Activated CD4-positive, alpha-beta memory T cell treated with anti-CD3 and anti-CD28 coated beads for 36 hours (primary cell): ENCODE measurements at regions not wholly inside any gene's neighbourhood (a gene's known extent, or its start where the extent isn't known, plus 50 kb on each side); places are given as distances from the start of the nearest gene placed in this dataset.

Experiments
- CTCF ChIA-PET: fragments of 350-600 bp; sonication (Branson Sonifier 250); formaldehyde crosslinking; loops from one replicate; lab custom pipeline; 2021; ENCODE audit warnings: antibody characterized with exemption, inconsistent platforms; lab: Charles Lee
- POLR2A ChIA-PET: fragments of 350-600 bp; sonication (Branson Sonifier 250); formaldehyde crosslinking; loops from one replicate; lab custom pipeline; 2021; ENCODE audit warnings: antibody characterized with exemption; lab: Charles Lee
- DNase-seq: peaks from one replicate; pipeline ENCODE4 v3.0.0-alpha.2; 2020
- H3K27ac Mint-ChIP-seq: one replicate; pipeline ENCODE4 v1.8.0; 2021; ENCODE audit warnings: mixed read lengths
- H3K27me3 Mint-ChIP-seq: one replicate; pipeline ENCODE4 v1.8.0; 2021; ENCODE audit warnings: mixed read lengths
- H3K36me3 Mint-ChIP-seq: one replicate; pipeline ENCODE4 v1.8.0; 2021; ENCODE audit warnings: mixed read lengths
- H3K4me1 Mint-ChIP-seq: one replicate; pipeline ENCODE4 v1.8.0; 2021; ENCODE audit warnings: low read depth, mixed read lengths
- H3K4me3 Mint-ChIP-seq: one replicate; pipeline ENCODE4 v1.8.0; 2021; ENCODE audit warnings: mild to moderate bottlenecking, mixed read lengths
- H3K9me3 Mint-ChIP-seq: one replicate; pipeline ENCODE4 v1.8.0; 2021; ENCODE audit warnings: mixed read lengths
- intact Hi-C: fragments of 100-400 bp; cut with micrococcal nuclease; formaldehyde crosslinking; loops from one replicate; pipeline ENCODE4 v1.15.1; 2023

DNA sequence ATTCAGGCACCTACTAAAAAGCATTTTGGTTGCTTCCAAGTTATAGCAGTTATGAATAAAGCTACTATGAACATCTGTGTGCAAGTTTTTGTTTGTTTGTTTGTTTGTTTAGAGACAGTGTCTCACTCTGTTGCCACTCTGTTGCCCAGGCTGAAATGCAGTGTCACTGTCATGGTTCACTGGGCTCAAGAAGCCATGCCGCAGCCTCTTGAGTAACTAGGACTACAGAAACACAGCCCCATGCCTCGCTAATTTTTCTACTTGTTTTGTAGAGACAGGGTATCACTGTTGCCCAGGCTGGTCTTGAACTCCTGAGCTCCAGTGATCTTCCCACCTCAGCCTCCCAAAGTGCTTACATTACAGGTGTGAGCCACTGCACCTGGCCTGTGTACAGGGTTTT, 795.9 kb downstream of the EPHA7 start:
- CTCF ChIA-PET, result no interaction called here
- Mint-ChIP-seq H3K4me1 (no peaks in the 10 kb centered on the region), H3K27me3 (no peaks in the 10 kb centered on the region), H3K27ac (no peak overlapping the region), H3K36me3 (no peaks in the 10 kb centered on the region), H3K9me3 (peaks cover 15% of the 10 kb centered on the region), H3K4me3 (no peak overlapping the region)
- intact Hi-C loops, result no loop called here
- POLR2A ChIA-PET, result no interaction called here
- no peak for DNase-seq

DNA sequence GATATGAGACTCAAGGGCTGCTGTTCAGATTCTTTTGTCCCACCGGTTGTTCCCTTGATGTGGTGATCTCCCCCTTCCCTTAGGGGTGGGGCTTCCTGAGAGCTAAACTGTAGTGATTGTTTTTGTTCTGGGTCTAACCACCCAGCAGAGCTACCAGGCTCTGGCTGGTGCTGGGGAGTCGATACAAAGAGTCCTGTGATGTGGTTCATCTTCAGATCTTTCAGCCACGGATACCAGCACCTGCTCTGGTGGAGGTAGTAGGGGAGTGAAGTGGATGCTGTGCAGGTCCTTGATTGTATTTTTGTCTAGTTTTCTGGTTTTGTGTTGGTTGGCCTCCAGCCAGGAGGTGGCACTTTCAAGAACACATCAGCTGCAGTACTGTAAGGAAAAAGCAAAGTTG, 801.6 kb downstream of the EPHA7 start:
- intact Hi-C loops, result no loop called here
- Mint-ChIP-seq H3K36me3 (no peaks in the 10 kb centered on the region), H3K9me3 (peaks cover 24% of the 10 kb centered on the region), H3K4me3 (no peak overlapping the region), H3K4me1 (no peaks in the 10 kb centered on the region), H3K27me3 (no peaks in the 10 kb centered on the region), H3K27ac (no peak overlapping the region)
- POLR2A ChIA-PET, result no interaction called here
- DNase-seq, result no peak
- CTCF ChIA-PET, result no interaction called here

DNA sequence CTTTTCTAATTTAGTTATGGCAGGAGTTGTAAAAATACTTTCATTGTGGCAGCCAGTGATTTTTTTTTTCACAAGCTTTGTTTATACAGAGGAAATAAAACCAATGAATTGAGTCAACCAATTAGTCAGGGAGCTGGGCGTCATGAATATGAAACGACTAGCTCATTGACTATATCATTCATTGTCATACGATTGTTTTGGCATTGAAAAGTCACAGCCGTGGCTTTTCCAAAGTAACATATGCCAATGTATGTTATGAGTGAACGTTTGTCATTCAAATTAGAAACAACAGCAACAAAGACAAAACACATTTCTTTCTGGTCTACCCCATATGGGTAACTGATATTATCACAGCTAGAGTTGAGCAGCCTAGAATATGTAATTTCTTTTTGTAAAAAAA, 810.6 kb downstream of the EPHA7 start:
- Mint-ChIP-seq H3K9me3 (peaks cover 53% of the 10 kb centered on the region), H3K27me3 (no peaks in the 10 kb centered on the region), H3K27ac (no peak overlapping the region), H3K4me1 (no peaks in the 10 kb centered on the region), H3K36me3 (no peaks in the 10 kb centered on the region), H3K4me3 (no peak overlapping the region)
- DNase-seq, result no peak
- ChIA-PET POLR2A (no interaction called here), CTCF (no interaction called here)
- intact Hi-C loops, result no loop called here

DNA sequence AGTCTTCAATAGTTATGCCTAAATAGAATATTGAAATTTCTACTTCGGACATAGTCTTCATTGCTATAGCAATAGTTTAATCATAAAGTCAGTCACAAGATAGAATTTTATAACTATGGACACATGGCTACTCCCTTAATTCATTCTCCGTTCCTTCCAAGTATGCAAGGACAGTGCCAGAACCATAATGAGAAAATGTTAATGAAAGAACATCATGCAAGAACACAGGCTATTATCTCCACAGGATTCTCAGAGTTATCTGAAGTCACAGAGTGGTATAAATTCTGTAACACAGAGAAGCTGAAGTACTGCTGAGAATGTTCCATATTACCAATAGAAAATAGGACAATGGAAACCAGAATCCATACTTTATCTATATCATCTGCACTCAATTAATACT, 826.2 kb downstream of the EPHA7 start:
- Mint-ChIP-seq H3K27me3 (no peaks in the 10 kb centered on the region), H3K36me3 (no peaks in the 10 kb centered on the region), H3K27ac (no peak overlapping the region), H3K9me3 (peaks cover 7% of the 10 kb centered on the region), H3K4me3 (no peak overlapping the region), H3K4me1 (no peaks in the 10 kb centered on the region)
- DNase-seq, result no peak
- intact Hi-C loops, result no loop called here
- CTCF ChIA-PET, result no interaction called here
- POLR2A ChIA-PET, result no interaction called here

DNA sequence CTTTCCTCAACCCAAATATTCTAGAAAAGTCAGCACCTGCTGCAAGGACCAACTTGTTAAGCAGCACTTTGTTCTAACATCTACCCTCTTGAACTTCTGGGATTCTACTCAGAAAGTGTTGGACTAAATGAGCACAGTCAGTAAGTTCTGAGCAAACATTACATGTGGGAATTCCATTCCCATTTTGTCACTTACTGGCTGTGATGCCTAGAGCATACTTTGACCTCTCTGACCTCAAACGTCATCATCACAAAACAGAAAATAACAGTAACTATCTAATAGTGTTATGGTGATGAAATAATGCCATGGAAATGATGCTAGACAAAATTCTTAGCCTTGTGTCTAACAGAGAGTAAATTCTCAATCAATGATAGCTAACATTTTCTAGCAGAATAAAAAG, 829.4 kb downstream of the EPHA7 start:
- intact Hi-C loops, result no loop called here

DNA sequence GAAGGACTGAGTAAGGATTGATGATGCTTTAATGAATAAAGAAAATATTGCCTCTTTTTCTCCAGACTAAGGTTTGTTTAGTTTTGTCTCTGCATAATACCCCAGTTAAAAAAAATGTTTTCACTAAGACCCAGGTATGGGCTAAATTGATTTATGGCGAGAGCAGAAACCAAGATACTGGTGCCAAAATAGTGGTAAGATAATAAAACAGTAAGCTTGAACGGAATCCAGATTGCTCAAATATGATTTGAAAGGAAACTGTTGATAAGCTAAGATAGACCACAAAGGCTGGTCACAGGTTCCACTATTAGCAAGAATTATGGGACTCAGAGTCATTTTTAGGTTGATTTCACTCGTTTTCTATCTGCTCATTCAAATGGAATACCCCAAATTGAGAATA, 831.2 kb downstream of the EPHA7 start:
- no peak overlapping the region for H3K4me3 Mint-ChIP-seq
- no peaks in the 10 kb centered on the region for H3K4me1 Mint-ChIP-seq

More for the DNA sequence above, 829.4 kb downstream of the EPHA7 start:
- no peaks in the 10 kb centered on the region for H3K4me1 Mint-ChIP-seq
- H3K9me3 Mint-ChIP-seq, result peaks cover 4% of the 10 kb centered on the region
- H3K36me3 Mint-ChIP-seq, result no peaks in the 10 kb centered on the region
- no peak overlapping the region for H3K4me3 Mint-ChIP-seq
- DNase-seq, result no peak
- no peak overlapping the region for H3K27ac Mint-ChIP-seq
- no peaks in the 10 kb centered on the region for H3K27me3 Mint-ChIP-seq
- ChIA-PET POLR2A (no interaction called here), CTCF (no interaction called here)

DNA sequence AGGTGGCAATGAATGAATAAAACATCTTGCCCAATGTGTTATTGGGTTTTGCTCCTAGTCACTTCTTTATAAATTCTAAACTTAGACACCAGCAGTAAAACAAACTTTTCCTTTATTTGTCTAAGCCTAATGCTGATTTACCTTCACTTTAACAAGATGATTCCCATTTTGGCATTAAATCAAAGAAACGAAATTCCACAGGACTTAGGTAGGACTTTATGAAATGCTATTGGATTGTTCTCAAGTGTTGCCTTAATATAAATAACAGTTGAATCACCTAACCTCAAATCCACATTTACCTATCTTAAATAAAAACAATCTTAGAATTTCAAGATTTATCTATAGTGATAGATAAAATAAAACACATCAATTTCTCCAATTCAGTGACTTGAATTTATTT, 831.8 kb downstream of the EPHA7 start:
- Mint-ChIP-seq H3K4me1 (no peaks in the 10 kb centered on the region), H3K27ac (no peak overlapping the region), H3K27me3 (no peaks in the 10 kb centered on the region), H3K9me3 (peaks cover 4% of the 10 kb centered on the region), H3K4me3 (no peak overlapping the region), H3K36me3 (no peaks in the 10 kb centered on the region)
- CTCF ChIA-PET, result no interaction called here
- intact Hi-C loops, result no loop called here
- POLR2A ChIA-PET, result no interaction called here
- DNase-seq, result no peak

More for the DNA sequence above, 831.2 kb downstream of the EPHA7 start:
- no peaks in the 10 kb centered on the region for H3K36me3 Mint-ChIP-seq
- peaks cover 4% of the 10 kb centered on the region for H3K9me3 Mint-ChIP-seq
- no peak for DNase-seq
- ChIA-PET CTCF (no interaction called here), POLR2A (no interaction called here)
- intact Hi-C loops, result no loop called here
- no peaks in the 10 kb centered on the region for H3K27me3 Mint-ChIP-seq
- H3K27ac Mint-ChIP-seq, result no peak overlapping the region

DNA sequence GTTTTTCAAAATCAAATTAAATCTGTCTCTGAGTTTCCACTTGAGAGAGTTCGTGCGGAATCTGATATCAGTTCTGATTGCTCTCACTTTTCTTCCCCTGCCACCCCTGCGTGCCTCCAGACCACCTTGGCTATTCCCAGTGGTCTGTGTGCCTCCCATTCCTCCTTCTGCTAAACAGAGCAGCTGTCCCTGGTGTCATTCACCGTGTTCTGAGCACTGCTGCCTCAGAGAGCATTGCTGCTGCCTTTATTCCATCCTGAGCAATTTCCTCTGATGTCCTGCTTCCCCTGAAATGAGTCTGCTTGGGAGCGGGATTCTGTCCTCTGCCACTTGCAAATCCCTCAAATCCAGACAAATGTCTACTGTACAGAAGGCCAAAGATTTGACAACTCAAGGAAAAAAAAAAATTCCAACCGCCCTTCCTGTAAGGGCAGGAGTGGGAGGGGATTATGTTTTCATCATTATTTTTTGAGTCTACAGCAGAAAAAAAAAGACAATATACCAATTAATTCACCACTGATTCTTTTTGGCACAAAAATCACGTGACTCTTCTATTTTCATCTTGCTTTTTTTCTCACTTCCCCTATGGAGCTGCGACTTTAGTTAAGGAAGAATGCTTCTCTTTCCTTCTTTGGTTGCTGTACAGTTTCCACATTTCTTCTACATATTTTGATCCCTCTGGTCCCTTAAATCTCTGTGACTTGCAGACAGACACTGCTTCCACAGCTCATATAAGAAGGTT, 833.0 kb downstream of the EPHA7 start:
- Mint-ChIP-seq H3K27me3 (no peaks in the 10 kb centered on the region), H3K27ac (no peak overlapping the region), H3K4me3 (no peak overlapping the region), H3K9me3 (peaks cover 8% of the 10 kb centered on the region), H3K4me1 (no peaks in the 10 kb centered on the region), H3K36me3 (no peaks in the 10 kb centered on the region)
- intact Hi-C loops, result no loop called here
- POLR2A ChIA-PET, result interaction anchor here (0.5 kb wide), 1 partner anchor 1940 kb away, joined by 3 read pairs; no protein-coding TSS in a partner anchor
- no peak for DNase-seq
- CTCF ChIA-PET, result no interaction called here

DNA sequence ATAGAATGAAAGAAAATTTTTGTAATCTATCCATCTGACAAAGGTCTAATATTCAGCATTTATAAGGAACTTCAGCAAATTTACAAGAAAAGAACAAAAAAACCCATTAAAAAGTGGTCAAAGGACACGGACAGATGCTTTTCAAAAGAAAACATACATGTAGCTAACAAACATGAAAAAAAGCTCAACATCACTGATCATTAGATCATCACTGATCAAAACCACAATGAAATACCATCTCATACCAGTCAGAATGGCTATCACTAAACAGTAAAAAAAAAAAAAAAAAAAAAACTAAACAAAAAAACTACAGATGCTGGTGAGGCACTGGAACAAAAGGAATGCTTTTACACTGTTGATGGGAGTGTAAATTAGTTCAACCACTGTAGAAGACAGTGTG, 837.1 kb downstream of the EPHA7 start:
- Mint-ChIP-seq H3K27me3 (no peaks in the 10 kb centered on the region), H3K4me1 (no peaks in the 10 kb centered on the region), H3K9me3 (peaks cover 30% of the 10 kb centered on the region), H3K4me3 (no peak overlapping the region), H3K27ac (no peak overlapping the region), H3K36me3 (no peaks in the 10 kb centered on the region)
- intact Hi-C loops, result no loop called here
- CTCF ChIA-PET, result no interaction called here
- DNase-seq, result no peak
- POLR2A ChIA-PET, result no interaction called here

DNA sequence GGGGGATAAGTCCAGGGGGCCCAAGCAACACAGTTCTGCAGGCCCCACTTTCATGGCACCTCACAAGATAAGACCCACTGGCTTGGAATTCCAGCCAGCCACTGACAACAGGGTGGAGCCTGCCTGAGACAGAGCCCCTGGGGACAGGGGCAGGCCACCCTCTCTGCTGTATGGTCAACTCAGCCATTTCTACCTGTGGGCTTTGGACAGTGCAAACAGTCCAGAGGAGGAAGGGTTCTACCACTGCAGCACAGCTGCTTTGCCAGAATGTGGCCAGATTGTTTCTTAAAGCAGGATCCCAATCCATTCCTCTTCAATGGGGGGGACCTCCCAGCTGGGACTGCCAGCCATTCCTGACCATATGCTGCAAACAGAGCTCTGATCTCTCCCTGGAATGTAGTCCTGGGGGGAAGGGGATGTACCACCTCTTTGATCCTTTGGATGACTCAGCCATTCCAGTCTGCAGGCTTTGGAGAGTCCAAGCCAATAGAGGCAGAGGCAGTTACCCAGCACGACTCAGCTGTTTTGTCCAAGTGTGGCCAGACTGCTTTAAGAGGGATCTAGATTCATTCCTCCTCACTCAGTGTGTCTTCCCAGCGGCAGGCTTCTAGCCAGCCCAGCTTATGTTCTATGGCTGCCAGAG, 842.2 kb downstream of the EPHA7 start:
- Mint-ChIP-seq H3K27ac (no peak overlapping the region), H3K4me1 (no peaks in the 10 kb centered on the region), H3K9me3 (peaks cover 28% of the 10 kb centered on the region), H3K36me3 (no peaks in the 10 kb centered on the region), H3K27me3 (no peaks in the 10 kb centered on the region), H3K4me3 (no peak overlapping the region)
- intact Hi-C loops, result no loop called here
- ChIA-PET CTCF (no interaction called here), POLR2A (no interaction called here)
- no peak for DNase-seq

DNA sequence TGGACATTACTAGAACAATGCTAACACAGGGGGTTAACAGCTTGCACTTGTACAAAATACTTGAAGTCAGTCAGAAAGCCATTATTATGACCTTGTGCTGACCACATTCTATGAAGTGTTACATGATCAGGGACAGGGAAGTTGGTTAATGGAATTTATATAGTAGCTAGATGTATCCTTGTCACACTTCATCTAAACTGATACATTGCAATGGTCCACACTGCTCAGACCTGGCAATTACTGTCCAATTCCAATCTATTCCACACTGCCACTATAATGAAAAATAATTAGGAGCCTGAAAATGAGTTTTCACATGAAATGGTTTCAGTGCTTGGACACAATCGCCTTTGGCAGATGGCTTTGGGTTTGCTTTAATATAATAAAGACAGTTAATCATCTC, 850.8 kb downstream of the EPHA7 start:
- intact Hi-C loops, result no loop called here

DNA sequence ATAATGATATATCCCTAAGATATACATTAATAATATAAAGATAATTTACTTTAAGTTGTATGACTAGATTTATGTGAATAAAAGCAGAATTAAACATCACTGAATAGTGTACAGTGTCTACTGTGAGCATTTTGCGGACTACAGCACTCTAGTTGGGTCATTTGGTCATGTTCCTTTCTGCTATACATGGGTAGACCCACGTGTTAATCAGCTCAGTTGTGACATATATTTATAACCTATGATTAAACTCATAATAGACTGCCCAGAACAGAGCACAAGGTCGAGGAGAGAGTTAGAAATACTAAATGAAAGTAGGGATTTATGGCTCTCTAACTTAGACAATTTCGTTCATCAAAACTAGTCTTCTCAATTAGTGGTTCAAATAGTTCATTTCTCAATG, 852.7 kb downstream of the EPHA7 start:
- Mint-ChIP-seq H3K27me3 (no peaks in the 10 kb centered on the region), H3K36me3 (no peaks in the 10 kb centered on the region), H3K27ac (no peak overlapping the region), H3K4me3 (no peak overlapping the region), H3K4me1 (no peaks in the 10 kb centered on the region), H3K9me3 (peaks cover 13% of the 10 kb centered on the region)
- intact Hi-C loops, result no loop called here
- ChIA-PET CTCF (no interaction called here), POLR2A (no interaction called here)
- no peak for DNase-seq

More for the DNA sequence above, 850.8 kb downstream of the EPHA7 start:
- ChIA-PET CTCF (no interaction called here), POLR2A (no interaction called here)
- Mint-ChIP-seq H3K27me3 (no peaks in the 10 kb centered on the region), H3K36me3 (no peaks in the 10 kb centered on the region), H3K9me3 (peaks cover 7% of the 10 kb centered on the region), H3K4me3 (no peak overlapping the region), H3K27ac (no peak overlapping the region), H3K4me1 (no peaks in the 10 kb centered on the region)
- DNase-seq, result no peak

DNA sequence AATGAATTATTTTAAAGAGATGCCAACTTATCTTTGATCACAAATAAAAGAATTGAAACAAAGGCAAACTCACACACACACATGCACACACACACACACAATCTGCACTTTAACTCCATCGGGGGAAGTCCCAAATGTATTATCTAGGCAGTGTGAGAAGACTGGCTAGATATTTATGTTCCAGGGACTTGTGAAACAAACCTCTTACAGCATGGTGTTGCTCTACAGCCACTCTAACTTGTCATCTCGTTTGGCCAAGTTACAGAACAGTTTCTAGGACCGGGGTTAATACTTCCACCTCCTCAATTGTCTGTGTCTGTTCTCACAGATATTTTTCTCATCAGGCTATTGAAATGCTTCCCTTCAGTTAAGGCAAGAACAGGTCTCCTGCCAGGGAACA, 855.0 kb downstream of the EPHA7 start:
- Mint-ChIP-seq H3K9me3 (peaks cover 15% of the 10 kb centered on the region), H3K4me1 (no peaks in the 10 kb centered on the region), H3K36me3 (no peaks in the 10 kb centered on the region), H3K4me3 (no peak overlapping the region), H3K27me3 (no peaks in the 10 kb centered on the region), H3K27ac (no peak overlapping the region)
- intact Hi-C loops, result no loop called here
- ChIA-PET POLR2A (no interaction called here), CTCF (no interaction called here)
- DNase-seq, result no peak
